Adrenal gland (tissue), 5 donors: ENCODE measurements at regions not wholly inside any gene's neighbourhood (a gene's known extent, or its start where the extent isn't known, plus 50 kb on each side); places are given as distances from the start of the nearest gene placed in this dataset.

Experiments used
- POLR2A ChIP-seq, 2 donors: fragments of 450-650 bp; IDR thresholded peaks; one replicate each; pipeline ENCODE4 v1.6.1; 2017; ENCODE audit warnings: antibody characterized with exemption in 2 of 2, mild to moderate bottlenecking in 2 of 2, moderate library complexity in 1 of 2
- TF ChIP-seq, protein P1 (sequence below), 6 experiments: fragments of 450-650 bp in 4 of 6; fragments of 200-600 bp in 2 of 6; sonication (generic) in 1 of 6; IDR thresholded peaks; 1 replicate in 5 of 6; 2 replicates in 1 of 6; pipeline versions ENCODE4 v1.5.1 to v1.8.0; 2016 to 2021; ENCODE audit warnings: antibody characterized with exemption in 6 of 6, mild to moderate bottlenecking in 2 of 6, moderate library complexity in 1 of 6
- donor health status: DM: no; HTN: no; CAD: no.

DNA sequence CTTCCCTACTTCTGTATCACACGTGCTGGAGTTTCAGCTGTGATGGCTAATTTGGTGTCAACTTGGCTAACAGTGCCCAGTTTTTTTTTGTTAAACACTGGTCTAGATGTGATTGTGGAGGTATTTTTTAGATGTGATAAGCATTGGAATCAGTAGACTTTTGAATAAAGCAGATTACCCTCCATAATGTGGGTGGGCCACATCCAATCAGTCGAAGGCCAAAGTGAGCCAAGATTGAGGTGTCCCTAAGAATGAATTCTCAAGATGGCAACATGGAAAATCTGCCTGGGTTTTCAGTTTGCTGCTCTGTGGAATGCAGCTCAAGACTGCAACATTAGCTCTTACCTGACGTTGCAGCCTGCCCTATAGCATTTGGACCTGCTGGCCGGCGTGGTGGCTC lies 68.8 kb upstream of the AGBL1 start:
- TF ChIP-seq, protein P1, sequence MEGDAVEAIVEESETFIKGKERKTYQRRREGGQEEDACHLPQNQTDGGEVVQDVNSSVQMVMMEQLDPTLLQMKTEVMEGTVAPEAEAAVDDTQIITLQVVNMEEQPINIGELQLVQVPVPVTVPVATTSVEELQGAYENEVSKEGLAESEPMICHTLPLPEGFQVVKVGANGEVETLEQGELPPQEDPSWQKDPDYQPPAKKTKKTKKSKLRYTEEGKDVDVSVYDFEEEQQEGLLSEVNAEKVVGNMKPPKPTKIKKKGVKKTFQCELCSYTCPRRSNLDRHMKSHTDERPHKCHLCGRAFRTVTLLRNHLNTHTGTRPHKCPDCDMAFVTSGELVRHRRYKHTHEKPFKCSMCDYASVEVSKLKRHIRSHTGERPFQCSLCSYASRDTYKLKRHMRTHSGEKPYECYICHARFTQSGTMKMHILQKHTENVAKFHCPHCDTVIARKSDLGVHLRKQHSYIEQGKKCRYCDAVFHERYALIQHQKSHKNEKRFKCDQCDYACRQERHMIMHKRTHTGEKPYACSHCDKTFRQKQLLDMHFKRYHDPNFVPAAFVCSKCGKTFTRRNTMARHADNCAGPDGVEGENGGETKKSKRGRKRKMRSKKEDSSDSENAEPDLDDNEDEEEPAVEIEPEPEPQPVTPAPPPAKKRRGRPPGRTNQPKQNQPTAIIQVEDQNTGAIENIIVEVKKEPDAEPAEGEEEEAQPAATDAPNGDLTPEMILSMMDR (IDR thresholded peaks at IDR 0.05): no peak
- TF ChIP-seq POLR2A (IDR thresholded peaks at IDR 0.05): no peak
